ENCODE measurements at regions not wholly inside any gene's neighbourhood (a gene's known extent, or its start where the extent isn't known, plus 50 kb on each side); places are given as distances from the start of the nearest gene placed in this dataset.
"Not testable (repeated sequence)": the region's sequence is repeated elsewhere in the genome, so short reads cannot be mapped to it uniquely, and the experiment has no call there.

GRCh38 chr13:40352802-40353562, 313.5 kb downstream of the FOXO1 start:
- TF ChIP-seq, protein P1, sequence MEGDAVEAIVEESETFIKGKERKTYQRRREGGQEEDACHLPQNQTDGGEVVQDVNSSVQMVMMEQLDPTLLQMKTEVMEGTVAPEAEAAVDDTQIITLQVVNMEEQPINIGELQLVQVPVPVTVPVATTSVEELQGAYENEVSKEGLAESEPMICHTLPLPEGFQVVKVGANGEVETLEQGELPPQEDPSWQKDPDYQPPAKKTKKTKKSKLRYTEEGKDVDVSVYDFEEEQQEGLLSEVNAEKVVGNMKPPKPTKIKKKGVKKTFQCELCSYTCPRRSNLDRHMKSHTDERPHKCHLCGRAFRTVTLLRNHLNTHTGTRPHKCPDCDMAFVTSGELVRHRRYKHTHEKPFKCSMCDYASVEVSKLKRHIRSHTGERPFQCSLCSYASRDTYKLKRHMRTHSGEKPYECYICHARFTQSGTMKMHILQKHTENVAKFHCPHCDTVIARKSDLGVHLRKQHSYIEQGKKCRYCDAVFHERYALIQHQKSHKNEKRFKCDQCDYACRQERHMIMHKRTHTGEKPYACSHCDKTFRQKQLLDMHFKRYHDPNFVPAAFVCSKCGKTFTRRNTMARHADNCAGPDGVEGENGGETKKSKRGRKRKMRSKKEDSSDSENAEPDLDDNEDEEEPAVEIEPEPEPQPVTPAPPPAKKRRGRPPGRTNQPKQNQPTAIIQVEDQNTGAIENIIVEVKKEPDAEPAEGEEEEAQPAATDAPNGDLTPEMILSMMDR (IDR thresholded peaks at IDR 0.05; ENCODE audit: insufficient read depth, low read length, poor library complexity, severe bottlenecking), result no peak
- Histone ChIP-seq H3K4me3 (ENCODE audit: low read depth, low read length) (no peak overlapping the region), H3K27me3 (ENCODE audit: control insufficient read depth, insufficient read depth, low read length) (no peaks in the 10 kb centered on the region), H3K36me3 (ENCODE audit: control insufficient read depth, insufficient read depth, low read length) (no peaks in the 10 kb centered on the region)
- no peak for DNase-seq (ENCODE audit: low read depth)

DNA sequence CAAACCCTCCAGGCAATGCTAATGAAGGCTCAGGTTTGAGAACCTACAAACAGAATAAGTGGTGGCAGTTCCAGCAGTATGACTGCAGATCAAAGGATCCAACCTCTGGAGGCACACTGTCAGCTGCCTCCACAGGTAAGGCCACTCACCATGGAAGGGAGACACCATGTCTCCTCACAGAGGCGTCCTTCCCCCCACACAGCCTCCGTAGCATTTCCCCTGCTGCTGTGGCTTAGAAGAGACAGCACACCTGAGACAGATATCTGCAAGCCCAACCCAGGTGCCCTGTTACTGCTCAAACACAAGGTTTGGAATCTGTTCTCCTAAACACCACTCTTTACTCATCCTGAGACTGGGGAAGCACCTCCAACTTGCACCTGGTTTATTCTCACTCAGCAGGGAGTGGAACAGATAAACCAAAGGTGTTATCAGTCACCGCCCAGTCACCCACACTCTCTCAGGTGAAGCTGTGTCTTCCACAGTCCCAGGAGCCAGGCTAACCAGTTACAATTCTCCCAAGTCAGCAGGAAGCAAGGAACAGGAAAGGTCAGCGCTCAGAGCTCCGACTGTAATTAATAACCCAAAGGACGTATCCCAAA, 311.2 kb downstream of the FOXO1 start:
- Histone ChIP-seq H3K4me3 (ENCODE audit: low read depth, low read length) (no peak overlapping the region), H3K36me3 (ENCODE audit: control insufficient read depth, insufficient read depth, low read length) (no peaks in the 10 kb centered on the region), H3K27me3 (ENCODE audit: control insufficient read depth, insufficient read depth, low read length) (no peaks in the 10 kb centered on the region)
- DNase-seq (ENCODE audit: low read depth), result no peak
- TF ChIP-seq, protein P1 (IDR thresholded peaks at IDR 0.05; ENCODE audit: insufficient read depth, low read length, poor library complexity, severe bottlenecking), result no peak

GRCh38 chr13:40356011-40356410, 310.4 kb downstream of the FOXO1 start:
- Histone ChIP-seq H3K27me3 (ENCODE audit: control insufficient read depth, insufficient read depth, low read length) (no peaks in the 10 kb centered on the region), H3K4me3 (ENCODE audit: low read depth, low read length) (no peak overlapping the region), H3K36me3 (ENCODE audit: control insufficient read depth, insufficient read depth, low read length) (no peaks in the 10 kb centered on the region)
- no peak for DNase-seq (ENCODE audit: low read depth)
- TF ChIP-seq, protein P1 (IDR thresholded peaks at IDR 0.05; ENCODE audit: insufficient read depth, low read length, poor library complexity, severe bottlenecking), result no peak

- not testable (repeated sequence) for H3K36me3 ChIP-seq (ENCODE audit: control insufficient read depth, insufficient read depth, low read length); DNase-seq (ENCODE audit: low read depth); H3K27me3 ChIP-seq (ENCODE audit: control insufficient read depth, insufficient read depth, low read length); H3K4me3 ChIP-seq (ENCODE audit: low read depth, low read length)
Measured at GRCh38 chr13:40356458-40356857, 310.0 kb downstream of the FOXO1 start.

DNA sequence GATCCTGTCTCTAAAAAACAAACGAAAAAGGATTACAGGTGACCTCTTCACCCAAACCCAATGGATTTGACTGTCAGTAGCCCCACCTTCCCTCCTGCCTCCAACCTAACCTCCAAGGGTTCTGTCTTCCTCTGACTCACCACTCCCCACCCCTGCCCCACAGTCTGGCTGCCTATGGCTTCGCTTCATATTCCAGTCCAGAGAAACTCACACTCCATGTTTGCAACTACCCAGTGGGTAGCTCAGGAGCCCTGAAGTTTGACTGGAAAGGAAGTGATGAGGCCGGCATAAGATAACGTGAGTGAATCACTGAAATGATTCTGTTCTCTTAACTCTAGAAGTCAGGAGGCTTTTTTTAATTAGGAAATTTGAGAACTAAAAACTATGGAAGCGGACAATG, 303.9 kb downstream of the FOXO1 start:
- Histone ChIP-seq H3K36me3 (ENCODE audit: control insufficient read depth, insufficient read depth, low read length) (no peaks in the 10 kb centered on the region), H3K27me3 (ENCODE audit: control insufficient read depth, insufficient read depth, low read length) (no peaks in the 10 kb centered on the region), H3K4me3 (ENCODE audit: low read depth, low read length) (no peak overlapping the region)
- TF ChIP-seq, protein P1 (IDR thresholded peaks at IDR 0.05; ENCODE audit: insufficient read depth, low read length, poor library complexity, severe bottlenecking), result no peak
- DNase-seq (ENCODE audit: low read depth), result no peak

GRCh38 chr13:40363653-40364052, 302.8 kb downstream of the FOXO1 start:
- Histone ChIP-seq H3K36me3 (ENCODE audit: control insufficient read depth, insufficient read depth, low read length) (no peaks in the 10 kb centered on the region), H3K4me3 (ENCODE audit: low read depth, low read length) (no peak overlapping the region), H3K27me3 (ENCODE audit: control insufficient read depth, insufficient read depth, low read length) (no peaks in the 10 kb centered on the region)
- TF ChIP-seq, protein P1 (IDR thresholded peaks at IDR 0.05; ENCODE audit: insufficient read depth, low read length, poor library complexity, severe bottlenecking), result no peak
- DNase-seq (ENCODE audit: low read depth), result no peak

Measured in kidney epithelial cell (primary cell).